ENCODE measurements at regions not wholly inside any gene's neighbourhood (a gene's known extent, or its start where the extent isn't known, plus 50 kb on each side); places are given as distances from the start of the nearest gene placed in this dataset.

GRCh38 chr21:21666689-21667088 is 668.5 kb downstream of the NCAM2 start:
- H3K27me3 Mint-ChIP-seq (ENCODE audit: low read depth), result no peaks in the 10 kb centered on the region
- peaks cover 13% of the 10 kb centered on the region for H3K9me3 Mint-ChIP-seq
- no peak for TF ChIP-seq FOXP1 (CRISPR knock-in tag; IDR thresholded peaks at IDR 0.05; ENCODE audit: borderline replicate concordance)
- no peak for TF ChIP-seq MYBL2 (CRISPR knock-in tag; IDR thresholded peaks at IDR 0.05)
- no peak for TF ChIP-seq USF1 (CRISPR knock-in tag; IDR thresholded peaks at IDR 0.05)
- no peak for TF ChIP-seq ZNF416 (CRISPR knock-in tag; IDR thresholded peaks at IDR 0.05)
- no peak for TF ChIP-seq PRDM15 (CRISPR knock-in tag; IDR thresholded peaks at IDR 0.05)
- TF ChIP-seq ZNF281 (CRISPR knock-in tag; IDR thresholded peaks at IDR 0.05), result no peak
- TF ChIP-seq FOXK1 (CRISPR knock-in tag; IDR thresholded peaks at IDR 0.05), result no peak
- no peak for TF ChIP-seq CBFB (CRISPR knock-in tag; IDR thresholded peaks at IDR 0.05; ENCODE audit: low read depth)
- TF ChIP-seq RORB (CRISPR knock-in tag; IDR thresholded peaks at IDR 0.05), result no peak
- no peak for TF ChIP-seq ZNF219 (CRISPR knock-in tag; IDR thresholded peaks at IDR 0.05; ENCODE audit: borderline replicate concordance)
- no peak for TF ChIP-seq IRF1 (CRISPR knock-in tag; IDR thresholded peaks at IDR 0.05)
- no peak for TF ChIP-seq PREB (CRISPR knock-in tag; IDR thresholded peaks at IDR 0.05; ENCODE audit: borderline replicate concordance)
- ChIA-PET POLR2A (no interaction called here), CTCF (no interaction called here)
- ATAC-seq, result no peak
- H3K27ac Mint-ChIP-seq, result no peak overlapping the region
- H3K4me3 Mint-ChIP-seq, result no peak overlapping the region
- H3K4me1 Mint-ChIP-seq, result no peaks in the 10 kb centered on the region
- no peak for DNase-seq (ENCODE audit: low spot score)
- no peaks in the 10 kb centered on the region for H3K36me3 Mint-ChIP-seq

GRCh38 chr21:21668198-21668597 is 670.0 kb downstream of the NCAM2 start:
- Mint-ChIP-seq H3K27ac (no peak overlapping the region), H3K9me3 (peaks cover 13% of the 10 kb centered on the region), H3K36me3 (no peaks in the 10 kb centered on the region), H3K4me1 (no peaks in the 10 kb centered on the region), H3K4me3 (no peak overlapping the region), H3K27me3 (ENCODE audit: low read depth) (no peaks in the 10 kb centered on the region)
- DNase-seq (ENCODE audit: low spot score), result no peak
- ChIA-PET POLR2A (no interaction called here), CTCF (no interaction called here)
- ATAC-seq, result no peak
- TF ChIP-seq ZNF416 (CRISPR knock-in tag; IDR thresholded peaks at IDR 0.05) (no peak), EMX1 (CRISPR knock-in tag; IDR thresholded peaks at IDR 0.05) (no peak), E2F1 (CRISPR knock-in tag; IDR thresholded peaks at IDR 0.05) (no peak), AFF4 (CRISPR knock-in tag; IDR thresholded peaks at IDR 0.05; ENCODE audit: borderline replicate concordance) (no peak), ZNF138 (CRISPR knock-in tag; conservative IDR thresholded peaks at IDR 0.05) (no peak), ATF6 (CRISPR knock-in tag; IDR thresholded peaks at IDR 0.05) (no peak)

Data from WTC11 (cell line).